Neural progenitor cell (in vitro differentiated cells): ENCODE measurements at regions not wholly inside any gene's neighbourhood (a gene's known extent, or its start where the extent isn't known, plus 50 kb on each side); places are given as distances from the start of the nearest gene placed in this dataset.

Source experiments
- EZH2 ChIP-seq: fragments of 200-600 bp; sonication (generic); IDR thresholded peaks from 2 replicates; pipeline ENCODE4 v1.6.1; 2017; ENCODE audit warnings: antibody characterized with exemption, mild to moderate bottlenecking, moderate library complexity
- TF ChIP-seq, protein P1 (sequence below): fragments of 200-600 bp; sonication (generic); IDR thresholded peaks from 2 replicates; pipeline ENCODE4 v1.5.1; 2017; ENCODE audit warnings: antibody characterized with exemption, mild to moderate bottlenecking

- TF ChIP-seq, protein P1, sequence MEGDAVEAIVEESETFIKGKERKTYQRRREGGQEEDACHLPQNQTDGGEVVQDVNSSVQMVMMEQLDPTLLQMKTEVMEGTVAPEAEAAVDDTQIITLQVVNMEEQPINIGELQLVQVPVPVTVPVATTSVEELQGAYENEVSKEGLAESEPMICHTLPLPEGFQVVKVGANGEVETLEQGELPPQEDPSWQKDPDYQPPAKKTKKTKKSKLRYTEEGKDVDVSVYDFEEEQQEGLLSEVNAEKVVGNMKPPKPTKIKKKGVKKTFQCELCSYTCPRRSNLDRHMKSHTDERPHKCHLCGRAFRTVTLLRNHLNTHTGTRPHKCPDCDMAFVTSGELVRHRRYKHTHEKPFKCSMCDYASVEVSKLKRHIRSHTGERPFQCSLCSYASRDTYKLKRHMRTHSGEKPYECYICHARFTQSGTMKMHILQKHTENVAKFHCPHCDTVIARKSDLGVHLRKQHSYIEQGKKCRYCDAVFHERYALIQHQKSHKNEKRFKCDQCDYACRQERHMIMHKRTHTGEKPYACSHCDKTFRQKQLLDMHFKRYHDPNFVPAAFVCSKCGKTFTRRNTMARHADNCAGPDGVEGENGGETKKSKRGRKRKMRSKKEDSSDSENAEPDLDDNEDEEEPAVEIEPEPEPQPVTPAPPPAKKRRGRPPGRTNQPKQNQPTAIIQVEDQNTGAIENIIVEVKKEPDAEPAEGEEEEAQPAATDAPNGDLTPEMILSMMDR: no peak
- TF ChIP-seq EZH2: no peak
These were observed 272.4 kb upstream of the NRXN1 start for GRCh38 chr2:51304311-51304710.
